ENCODE measurements at regions not wholly inside any gene's neighbourhood (a gene's known extent, or its start where the extent isn't known, plus 50 kb on each side); places are given as distances from the start of the nearest gene placed in this dataset.

DNA sequence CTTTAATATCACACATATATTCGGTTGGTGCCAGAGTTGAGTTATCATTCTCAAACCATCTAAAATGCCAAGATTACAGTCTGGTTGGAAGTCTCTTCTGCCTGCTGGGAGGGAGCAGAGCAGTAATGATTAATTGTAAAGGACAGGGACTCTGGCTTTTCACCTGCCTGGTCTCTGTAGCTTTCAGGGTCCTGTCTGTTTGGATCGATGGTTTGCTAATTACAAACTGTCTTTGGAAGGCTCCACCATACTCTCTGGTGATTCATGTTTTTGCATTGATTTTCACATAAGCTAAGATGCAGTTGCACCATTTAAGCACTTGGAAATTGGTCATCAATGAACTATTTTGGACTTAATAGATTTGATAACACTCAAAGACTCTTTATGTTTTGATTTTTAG, 350.4 kb upstream of the SATB1 start:
- H3K4me3 ChIP-seq (ENCODE audit: low read depth, low read length): no peak overlapping the region
- TF ChIP-seq CTCF (IDR thresholded peaks at IDR 0.05; ENCODE audit: low read depth, low read length) (no peak), POLR2A (IDR thresholded peaks at IDR 0.05; ENCODE audit: extremely low read depth, insufficient read length) (no peak), MAX (IDR thresholded peaks at IDR 0.05; ENCODE audit: low read depth, low read length) (no peak), MYC (IDR thresholded peaks at IDR 0.05; ENCODE audit: low read depth, low read length) (no peak)
- DNase-seq (ENCODE audit: low read depth): no peak

- H3K4me3 ChIP-seq (ENCODE audit: low read depth, low read length): no peak overlapping the region
- DNase-seq (ENCODE audit: low read depth): no peak
- TF ChIP-seq CTCF (IDR thresholded peaks at IDR 0.05; ENCODE audit: low read depth, low read length) (no peak), POLR2A (IDR thresholded peaks at IDR 0.05; ENCODE audit: extremely low read depth, insufficient read length) (no peak), MYC (IDR thresholded peaks at IDR 0.05; ENCODE audit: low read depth, low read length) (no peak), MAX (IDR thresholded peaks at IDR 0.05; ENCODE audit: low read depth, low read length) (no peak)
Observed at GRCh38 chr3:18774319-18775088, 349.4 kb upstream of the SATB1 start.

DNA sequence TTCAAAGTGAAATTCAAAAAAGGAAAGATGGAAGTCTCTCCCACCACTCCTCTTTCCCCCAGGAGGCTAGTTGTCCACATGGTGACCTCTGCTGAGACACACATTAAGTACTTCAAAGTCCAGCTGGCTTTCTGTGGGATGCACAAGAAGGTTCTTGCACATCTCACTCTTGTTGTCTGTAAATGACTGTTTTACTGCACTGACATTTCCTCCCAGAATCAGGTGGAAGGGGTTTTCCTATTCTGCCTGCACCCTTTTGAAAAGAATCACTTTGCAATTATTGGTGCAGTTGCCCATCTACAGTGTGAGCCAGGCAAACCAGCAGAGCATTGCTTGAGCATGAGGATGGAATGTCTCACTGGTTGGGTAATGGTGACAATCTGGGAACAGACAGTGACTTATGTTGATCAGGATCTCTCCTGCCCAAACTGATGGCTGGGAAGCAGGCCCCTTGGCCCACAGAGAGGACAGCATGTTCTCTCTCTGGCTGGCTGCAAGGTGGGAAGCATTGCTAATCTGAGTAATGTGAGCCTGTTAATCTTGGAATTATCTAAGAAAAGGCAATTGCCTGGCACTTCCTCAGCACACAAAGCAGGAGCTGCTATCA, 347.7 kb upstream of the SATB1 start:
- no peak overlapping the region for H3K4me3 ChIP-seq (ENCODE audit: low read depth, low read length)
- no peak for DNase-seq (ENCODE audit: low read depth)
- no peak for TF ChIP-seq MYC (IDR thresholded peaks at IDR 0.05; ENCODE audit: low read depth, low read length)
- no peak for TF ChIP-seq CTCF (IDR thresholded peaks at IDR 0.05; ENCODE audit: low read depth, low read length)
- TF ChIP-seq POLR2A (IDR thresholded peaks at IDR 0.05; ENCODE audit: extremely low read depth, insufficient read length): no peak
- TF ChIP-seq MAX (IDR thresholded peaks at IDR 0.05; ENCODE audit: low read depth, low read length): no peak

- H3K4me3 ChIP-seq (ENCODE audit: low read depth, low read length): no peak overlapping the region
- TF ChIP-seq MAX (IDR thresholded peaks at IDR 0.05; ENCODE audit: low read depth, low read length): no peak
- no peak for TF ChIP-seq MYC (IDR thresholded peaks at IDR 0.05; ENCODE audit: low read depth, low read length)
- TF ChIP-seq POLR2A (IDR thresholded peaks at IDR 0.05; ENCODE audit: extremely low read depth, insufficient read length): no peak
- TF ChIP-seq CTCF (IDR thresholded peaks at IDR 0.05; ENCODE audit: low read depth, low read length): no peak
- DNase-seq (ENCODE audit: low read depth): no peak
Observed at GRCh38 chr3:18771931-18772330, 346.8 kb upstream of the SATB1 start.

- DNase-seq (ENCODE audit: low read depth): no peak
- H3K4me3 ChIP-seq (ENCODE audit: low read depth, low read length): no peak overlapping the region
- TF ChIP-seq CTCF (IDR thresholded peaks at IDR 0.05; ENCODE audit: low read depth, low read length): no peak
- TF ChIP-seq POLR2A (IDR thresholded peaks at IDR 0.05; ENCODE audit: extremely low read depth, insufficient read length): no peak
- TF ChIP-seq MYC (IDR thresholded peaks at IDR 0.05; ENCODE audit: low read depth, low read length): no peak
Observed at GRCh38 chr3:18770800-18771199, 345.7 kb upstream of the SATB1 start.

Data from NB4 (cell line).